ENCODE measurements at regions not wholly inside any gene's neighbourhood (a gene's known extent, or its start where the extent isn't known, plus 50 kb on each side); places are given as distances from the start of the nearest gene placed in this dataset.

GRCh38 chr12:5301539-5301938 lies 130.4 kb upstream of the NTF3 start:
- no peak for ATAC-seq (ENCODE audit: low read depth)
- Histone ChIP-seq H3K4me3 (ENCODE audit: severe bottlenecking) (no peak overlapping the region), H3K36me3 (ENCODE audit: low read depth) (no peaks in the 10 kb centered on the region), H3K9me3 (ENCODE audit: severe bottlenecking) (peaks cover 2% of the 10 kb centered on the region), H3K27ac (ENCODE audit: poor library complexity, severe bottlenecking) (no peak overlapping the region), H3K27me3 (ENCODE audit: insufficient read depth, poor library complexity, severe bottlenecking) (peaks cover 2% of the 10 kb centered on the region), H3K4me1 (ENCODE audit: insufficient read depth, poor library complexity, severe bottlenecking) (no peaks in the 10 kb centered on the region)
- DNase-seq (ENCODE audit: low spot score), result no peak
- TF ChIP-seq, protein P1, sequence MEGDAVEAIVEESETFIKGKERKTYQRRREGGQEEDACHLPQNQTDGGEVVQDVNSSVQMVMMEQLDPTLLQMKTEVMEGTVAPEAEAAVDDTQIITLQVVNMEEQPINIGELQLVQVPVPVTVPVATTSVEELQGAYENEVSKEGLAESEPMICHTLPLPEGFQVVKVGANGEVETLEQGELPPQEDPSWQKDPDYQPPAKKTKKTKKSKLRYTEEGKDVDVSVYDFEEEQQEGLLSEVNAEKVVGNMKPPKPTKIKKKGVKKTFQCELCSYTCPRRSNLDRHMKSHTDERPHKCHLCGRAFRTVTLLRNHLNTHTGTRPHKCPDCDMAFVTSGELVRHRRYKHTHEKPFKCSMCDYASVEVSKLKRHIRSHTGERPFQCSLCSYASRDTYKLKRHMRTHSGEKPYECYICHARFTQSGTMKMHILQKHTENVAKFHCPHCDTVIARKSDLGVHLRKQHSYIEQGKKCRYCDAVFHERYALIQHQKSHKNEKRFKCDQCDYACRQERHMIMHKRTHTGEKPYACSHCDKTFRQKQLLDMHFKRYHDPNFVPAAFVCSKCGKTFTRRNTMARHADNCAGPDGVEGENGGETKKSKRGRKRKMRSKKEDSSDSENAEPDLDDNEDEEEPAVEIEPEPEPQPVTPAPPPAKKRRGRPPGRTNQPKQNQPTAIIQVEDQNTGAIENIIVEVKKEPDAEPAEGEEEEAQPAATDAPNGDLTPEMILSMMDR (IDR thresholded peaks at IDR 0.05; ENCODE audit: poor library complexity, severe bottlenecking), result no peak

GRCh38 chr12:5305425-5305824 lies 126.5 kb upstream of the NTF3 start:
- H3K4me1 ChIP-seq (ENCODE audit: insufficient read depth, poor library complexity, severe bottlenecking), result no peaks in the 10 kb centered on the region
- peaks cover 4% of the 10 kb centered on the region for H3K9me3 ChIP-seq (ENCODE audit: severe bottlenecking)
- H3K4me3 ChIP-seq (ENCODE audit: severe bottlenecking), result no peak overlapping the region
- TF ChIP-seq, protein P1 (IDR thresholded peaks at IDR 0.05; ENCODE audit: poor library complexity, severe bottlenecking), result no peak
- H3K27me3 ChIP-seq (ENCODE audit: insufficient read depth, poor library complexity, severe bottlenecking), result no peaks in the 10 kb centered on the region
- DNase-seq (ENCODE audit: low spot score) (no peak), ATAC-seq (ENCODE audit: low read depth) (no peak)
- no peak overlapping the region for H3K27ac ChIP-seq (ENCODE audit: poor library complexity, severe bottlenecking)
- H3K36me3 ChIP-seq (ENCODE audit: low read depth), result no peaks in the 10 kb centered on the region

- TF ChIP-seq, protein P1 (IDR thresholded peaks at IDR 0.05; ENCODE audit: poor library complexity, severe bottlenecking), result no peak
- no peak overlapping the region for H3K27ac ChIP-seq (ENCODE audit: poor library complexity, severe bottlenecking)
- no peaks in the 10 kb centered on the region for H3K4me1 ChIP-seq (ENCODE audit: insufficient read depth, poor library complexity, severe bottlenecking)
- no peaks in the 10 kb centered on the region for H3K36me3 ChIP-seq (ENCODE audit: low read depth)
- H3K9me3 ChIP-seq (ENCODE audit: severe bottlenecking), result peaks cover 4% of the 10 kb centered on the region
- H3K4me3 ChIP-seq (ENCODE audit: severe bottlenecking), result no peak overlapping the region
- H3K27me3 ChIP-seq (ENCODE audit: insufficient read depth, poor library complexity, severe bottlenecking), result no peaks in the 10 kb centered on the region
- no peak for DNase-seq (ENCODE audit: low spot score)
- no peak for ATAC-seq (ENCODE audit: low read depth)
These were observed 125.9 kb upstream of the NTF3 start for GRCh38 chr12:5305886-5306545.

DNA sequence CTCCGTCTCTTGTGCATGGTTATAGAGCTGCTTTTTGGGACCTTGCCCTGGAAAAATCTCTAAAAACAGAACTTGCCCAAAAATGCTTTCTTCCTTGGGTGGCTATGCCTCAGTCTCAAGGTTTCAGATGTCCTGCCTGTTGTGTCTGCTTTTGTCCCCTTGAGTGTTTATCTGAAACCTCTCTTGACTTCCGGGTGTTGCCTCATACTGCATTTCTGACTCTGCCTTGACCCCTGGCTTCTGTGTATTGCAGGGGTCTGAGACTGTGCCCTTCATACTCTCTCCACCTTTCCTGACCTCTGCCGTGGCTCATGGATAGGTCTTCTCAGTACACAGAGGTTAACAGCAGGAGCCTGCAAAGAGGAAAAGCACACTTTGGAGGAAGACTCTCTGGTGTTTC lies 124.8 kb upstream of the NTF3 start:
- Histone ChIP-seq H3K36me3 (ENCODE audit: low read depth) (no peaks in the 10 kb centered on the region), H3K9me3 (ENCODE audit: severe bottlenecking) (peaks cover 4% of the 10 kb centered on the region), H3K27me3 (ENCODE audit: insufficient read depth, poor library complexity, severe bottlenecking) (no peaks in the 10 kb centered on the region), H3K4me1 (ENCODE audit: insufficient read depth, poor library complexity, severe bottlenecking) (no peaks in the 10 kb centered on the region), H3K27ac (ENCODE audit: poor library complexity, severe bottlenecking) (no peak overlapping the region), H3K4me3 (ENCODE audit: severe bottlenecking) (no peak overlapping the region)
- ATAC-seq (ENCODE audit: low read depth) (no peak), DNase-seq (ENCODE audit: low spot score) (no peak)
- TF ChIP-seq, protein P1 (IDR thresholded peaks at IDR 0.05; ENCODE audit: poor library complexity, severe bottlenecking), result no peak

- TF ChIP-seq, protein P1 (IDR thresholded peaks at IDR 0.05; ENCODE audit: poor library complexity, severe bottlenecking), result no peak
- H3K27ac ChIP-seq (ENCODE audit: poor library complexity, severe bottlenecking), result no peak overlapping the region
- H3K36me3 ChIP-seq (ENCODE audit: low read depth), result no peaks in the 10 kb centered on the region
- no peak for DNase-seq (ENCODE audit: low spot score)
- no peaks in the 10 kb centered on the region for H3K4me1 ChIP-seq (ENCODE audit: insufficient read depth, poor library complexity, severe bottlenecking)
- no peak overlapping the region for H3K4me3 ChIP-seq (ENCODE audit: severe bottlenecking)
- H3K9me3 ChIP-seq (ENCODE audit: severe bottlenecking), result peaks cover 4% of the 10 kb centered on the region
- ATAC-seq (ENCODE audit: low read depth), result no peak
- H3K27me3 ChIP-seq (ENCODE audit: insufficient read depth, poor library complexity, severe bottlenecking), result no peaks in the 10 kb centered on the region
These were observed 123.7 kb upstream of the NTF3 start for GRCh38 chr12:5308216-5308615.

Measured in RWPE2 (cell line).